ENCODE measurements at regions not wholly inside any gene's neighbourhood (a gene's known extent, or its start where the extent isn't known, plus 50 kb on each side); places are given as distances from the start of the nearest gene placed in this dataset.

- H3K4me3 ChIP-seq (replicated peaks; ENCODE audit: low read depth, low read length) = no peak overlapping the region
- no peaks in the 10 kb centered on the region for H3K27me3 ChIP-seq (replicated peaks; ENCODE audit: control insufficient read depth, insufficient read depth, low read length)
- no peaks in the 10 kb centered on the region for H3K36me3 ChIP-seq (ENCODE audit: control insufficient read depth, insufficient read depth, low read length)
- no peak for TF ChIP-seq CTCF (IDR thresholded peaks at IDR 0.05; ENCODE audit: insufficient read depth, low read length, poor library complexity, severe bottlenecking)
- no peak for DNase-seq (ENCODE audit: extremely low read depth, insufficient read length)
These were observed 1793.8 kb upstream of the WWC1 start for GRCh38 chr5:166497496-166498104.

GRCh38 chr5:166499447-166500240, 1791.8 kb upstream of the WWC1 start:
- Histone ChIP-seq H3K27me3 (replicated peaks; ENCODE audit: control insufficient read depth, insufficient read depth, low read length) (no peaks in the 10 kb centered on the region), H3K4me3 (replicated peaks; ENCODE audit: low read depth, low read length) (no peak overlapping the region), H3K36me3 (ENCODE audit: control insufficient read depth, insufficient read depth, low read length) (no peaks in the 10 kb centered on the region)
- no peak for DNase-seq (ENCODE audit: extremely low read depth, insufficient read length)
- TF ChIP-seq CTCF (IDR thresholded peaks at IDR 0.05; ENCODE audit: insufficient read depth, low read length, poor library complexity, severe bottlenecking) = no peak

DNA sequence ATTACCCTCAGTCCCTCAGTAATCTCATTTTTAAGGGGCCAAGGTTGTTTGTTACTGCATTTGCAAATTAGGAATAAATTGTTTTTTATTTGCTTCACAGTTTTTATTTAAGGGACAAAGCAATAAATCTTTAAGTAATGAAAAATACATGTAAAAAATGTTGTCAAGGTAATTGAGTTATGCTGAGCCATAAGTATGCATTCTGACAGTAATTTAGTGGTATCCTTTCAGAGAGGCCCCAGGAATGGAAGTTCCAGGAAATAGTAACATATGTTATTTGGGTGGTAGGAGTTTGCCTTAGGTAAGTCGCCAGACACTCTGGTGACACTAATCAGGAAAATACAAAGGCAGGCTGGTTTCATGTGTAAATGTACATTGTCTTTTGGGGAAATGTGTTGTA, 1787.9 kb upstream of the WWC1 start:
- TF ChIP-seq CTCF (IDR thresholded peaks at IDR 0.05; ENCODE audit: insufficient read depth, low read length, poor library complexity, severe bottlenecking) = no peak
- no peak overlapping the region for H3K4me3 ChIP-seq (replicated peaks; ENCODE audit: low read depth, low read length)
- H3K27me3 ChIP-seq (replicated peaks; ENCODE audit: control insufficient read depth, insufficient read depth, low read length) = no peaks in the 10 kb centered on the region
- H3K36me3 ChIP-seq (ENCODE audit: control insufficient read depth, insufficient read depth, low read length) = no peaks in the 10 kb centered on the region
- no peak for DNase-seq (ENCODE audit: extremely low read depth, insufficient read length)

GRCh38 chr5:166505067-166505466, 1786.4 kb upstream of the WWC1 start:
- DNase-seq (ENCODE audit: extremely low read depth, insufficient read length) = no peak
- H3K27me3 ChIP-seq (replicated peaks; ENCODE audit: control insufficient read depth, insufficient read depth, low read length) = no peaks in the 10 kb centered on the region
- H3K36me3 ChIP-seq (ENCODE audit: control insufficient read depth, insufficient read depth, low read length) = no peaks in the 10 kb centered on the region
- no peak overlapping the region for H3K4me3 ChIP-seq (replicated peaks; ENCODE audit: low read depth, low read length)
- TF ChIP-seq CTCF (IDR thresholded peaks at IDR 0.05; ENCODE audit: insufficient read depth, low read length, poor library complexity, severe bottlenecking) = no peak

GRCh38 chr5:166505544-166505943, 1785.9 kb upstream of the WWC1 start:
- no peak for TF ChIP-seq CTCF (IDR thresholded peaks at IDR 0.05; ENCODE audit: insufficient read depth, low read length, poor library complexity, severe bottlenecking)
- Histone ChIP-seq H3K27me3 (replicated peaks; ENCODE audit: control insufficient read depth, insufficient read depth, low read length) (no peaks in the 10 kb centered on the region), H3K4me3 (replicated peaks; ENCODE audit: low read depth, low read length) (no peak overlapping the region), H3K36me3 (ENCODE audit: control insufficient read depth, insufficient read depth, low read length) (no peaks in the 10 kb centered on the region)
- DNase-seq (ENCODE audit: extremely low read depth, insufficient read length) = no peak
